AG09309 (cell line): ENCODE measurements at regions not wholly inside any gene's neighbourhood (a gene's known extent, or its start where the extent isn't known, plus 50 kb on each side); places are given as distances from the start of the nearest gene placed in this dataset.

ENCODE experiments used
- DNase-seq: peaks from one replicate; pipeline ENCODE4 v3.0.0-alpha.2; 2010; ENCODE audit warnings: low read depth
- H3K4me3 ChIP-seq: 2 replicates; pipeline ENCODE4 v1.5.1; 2011; ENCODE audit warnings: mild to moderate bottlenecking, low read depth, low read length, moderate library complexity; ENCODE audit not compliant: control insufficient read depth
- CTCF ChIP-seq: IDR thresholded peaks from 2 replicates; pipeline ENCODE4 v1.5.1; 2011; ENCODE audit warnings: mild to moderate bottlenecking, low read depth, low read length, inconsistent platforms; ENCODE audit not compliant: insufficient read depth, control insufficient read depth; ENCODE audit errors: missing control alignments

GRCh38 chr1:81029266-81029665 lies 771.5 kb upstream of the ADGRL2 start:
- TF ChIP-seq CTCF = no peak
- no peak for DNase-seq
- H3K4me3 ChIP-seq = no peak overlapping the region

GRCh38 chr1:81023187-81023724 lies 777.5 kb upstream of the ADGRL2 start:
- H3K4me3 ChIP-seq = no peak overlapping the region
- TF ChIP-seq CTCF = no peak
- no peak for DNase-seq

- peak; percentile 20 for TF ChIP-seq CTCF
- H3K4me3 ChIP-seq = no peak overlapping the region
- no peak for DNase-seq
These were observed 779.6 kb upstream of the ADGRL2 start for GRCh38 chr1:81021134-81021533.

- no peak for DNase-seq
- TF ChIP-seq CTCF = no peak
These were observed 780.2 kb upstream of the ADGRL2 start for GRCh38 chr1:81020506-81020905.

GRCh38 chr1:81010126-81010525 lies 790.6 kb upstream of the ADGRL2 start:
- H3K4me3 ChIP-seq = no peak overlapping the region
- TF ChIP-seq CTCF = no peak
- no peak for DNase-seq

More at GRCh38 chr1:81020506-81020905, 780.2 kb upstream of the ADGRL2 start:
- no peak overlapping the region for H3K4me3 ChIP-seq

- TF ChIP-seq CTCF = no peak
- H3K4me3 ChIP-seq = no peak overlapping the region
- no peak for DNase-seq
These were observed 792.4 kb upstream of the ADGRL2 start for GRCh38 chr1:81008293-81008692.

- DNase-seq = no peak
- TF ChIP-seq CTCF = no peak
These were observed 793.7 kb upstream of the ADGRL2 start for GRCh38 chr1:81007024-81007423.

More at GRCh38 chr1:81007024-81007423, 793.7 kb upstream of the ADGRL2 start:
- H3K4me3 ChIP-seq = no peak overlapping the region
